NCI-H1436 (cell line): ENCODE measurements at regions not wholly inside any gene's neighbourhood (a gene's known extent, or its start where the extent isn't known, plus 50 kb on each side); places are given as distances from the start of the nearest gene placed in this dataset.

ENCODE experiments used
- DNase-seq: peaks from one replicate; lab custom pipeline; 2025; lab: John Stamatoyannopoulos, UW

- DNase-seq: no peak
Observed at GRCh38 chr10:2981361-2981801, 86.0 kb upstream of the PFKP start.

GRCh38 chr10:2980791-2981360, 86.5 kb upstream of the PFKP start:
- DNase-seq: no peak

GRCh38 chr10:2980116-2980515, 87.2 kb upstream of the PFKP start:
- no peak for DNase-seq

GRCh38 chr10:2979306-2979705, 88.0 kb upstream of the PFKP start:
- DNase-seq: no peak

GRCh38 chr10:2978574-2979273, 88.6 kb upstream of the PFKP start:
- DNase-seq: no peak

- peak; percentile 65 for DNase-seq
Observed at GRCh38 chr10:2978111-2978510, 89.2 kb upstream of the PFKP start.

- no peak for DNase-seq
Observed at GRCh38 chr10:2974503-2975207, 92.7 kb upstream of the PFKP start.

GRCh38 chr10:2974083-2974482, 93.3 kb upstream of the PFKP start:
- no peak for DNase-seq

GRCh38 chr10:2972810-2973209, 94.5 kb upstream of the PFKP start:
- DNase-seq: no peak

- DNase-seq: no peak
Observed at GRCh38 chr10:2972216-2972615, 95.1 kb upstream of the PFKP start.

- DNase-seq: no peak
Observed at GRCh38 chr10:2970190-2970823, 97.0 kb upstream of the PFKP start.

GRCh38 chr10:2968401-2969058, 98.8 kb upstream of the PFKP start:
- DNase-seq: no peak

GRCh38 chr10:2966134-2966533, 101.2 kb upstream of the PFKP start:
- no peak for DNase-seq

- DNase-seq: no peak
Observed at GRCh38 chr10:2964632-2965296, 102.6 kb upstream of the PFKP start.

GRCh38 chr10:2963889-2964631, 103.3 kb upstream of the PFKP start:
- no peak for DNase-seq

- DNase-seq: no peak
Observed at GRCh38 chr10:2962194-2962593, 105.2 kb upstream of the PFKP start.

GRCh38 chr10:2958659-2959058, 108.7 kb upstream of the PFKP start:
- no peak for DNase-seq

- no peak for DNase-seq
Observed at GRCh38 chr10:2957785-2958184, 109.6 kb upstream of the PFKP start.

- no peak for DNase-seq
Observed at GRCh38 chr10:2955064-2955463, 112.3 kb upstream of the PFKP start.

GRCh38 chr10:2953495-2953894, 113.9 kb upstream of the PFKP start:
- no peak for DNase-seq

- DNase-seq: no peak
Observed at GRCh38 chr10:2951235-2951835, 116.0 kb upstream of the PFKP start.
